Body of pancreas (tissue), 4 donors: ENCODE measurements at regions not wholly inside any gene's neighbourhood (a gene's known extent, or its start where the extent isn't known, plus 50 kb on each side); places are given as distances from the start of the nearest gene placed in this dataset.

Experiments
- ATAC-seq: fragments of 150-250 bp; one replicate; pipeline ENCODE4 v1.9.1; 2016
- DNase-seq, 4 donors: peaks; one replicate each; pipeline ENCODE4 v3.0.0-alpha.2; 2019
- H3K27ac ChIP-seq, 4 donors: fragments of 200-600 bp; sonication (generic); 1 replicate in 3 of 4; 2 replicates in 1 of 4; pipeline versions ENCODE4 v1.5.1 to v1.6.1; 2016 to 2019; ENCODE audit warnings: mild to moderate bottlenecking in 1 of 4, mixed read lengths in 1 of 4, moderate library complexity in 1 of 4
- H3K27me3 ChIP-seq, 2 donors: fragments of 200-600 bp; sonication (generic); one replicate each; pipeline ENCODE4 v1.6.0; 2016; ENCODE audit warnings: mild to moderate bottlenecking in 1 of 2
- H3K36me3 ChIP-seq, 2 donors: fragments of 200-600 bp; sonication (generic); replicated peaks in 1 of 2; 2 replicates each; pipeline ENCODE4 v1.5.1; 2016; ENCODE audit warnings: low read depth in 2 of 2; ENCODE audit not compliant: insufficient read depth in 1 of 2
- H3K4me1 ChIP-seq: fragments of 200-600 bp; sonication (generic); one replicate; pipeline ENCODE4 v1.6.0; 2016
- H3K4me3 ChIP-seq, 2 donors: fragments of 200-600 bp; sonication (generic); 1 replicate in 1 of 2; 2 replicates in 1 of 2; pipeline ENCODE4 v1.5.1; 2016 to 2019
- H3K9me3 ChIP-seq, 3 donors: fragments of 200-600 bp; sonication (generic); 1 replicate in 2 of 3; 2 replicates in 1 of 3; pipeline ENCODE4 v1.5.1; 2016
- CTCF ChIP-seq, 7 experiments: fragments of 450-650 bp in 4 of 7; fragments of 200-600 bp in 3 of 7; sonication (generic) in 3 of 7; IDR thresholded peaks; one replicate each; pipeline ENCODE4 v1.5.1; 2016 to 2019; ENCODE audit warnings: antibody characterized with exemption in 7 of 7
- POLR2A ChIP-seq, 3 donors: fragments of 450-650 bp; IDR thresholded peaks; one replicate each; pipeline ENCODE4 v1.6.1; 2016; ENCODE audit warnings: antibody characterized with exemption in 3 of 3, mild to moderate bottlenecking in 2 of 3
- WGBS, 2 donors: methylation state at CpG; one replicate each; pipeline ENCODE4 v1.1.5; 2017; 5-methylcytosine and 5-hydroxymethylcytosine counted together
- intact Hi-C: fragments of 100-400 bp; cut with DNase I; formaldehyde crosslinking; loops from one replicate; pipeline ENCODE4 v1.15.1; 2023

GRCh38 chr16:22973522-22973921 lies 159.6 kb downstream of the HS3ST2 start:
- H3K4me3 ChIP-seq = no peak overlapping the region
- DNase-seq (no peak), ATAC-seq (no peak)
- no peaks in the 10 kb centered on the region for H3K36me3 ChIP-seq
- intact Hi-C loops = no loop called here
- H3K9me3 ChIP-seq = no peaks in the 10 kb centered on the region
- no peaks in the 10 kb centered on the region for H3K4me1 ChIP-seq
- no peak for TF ChIP-seq POLR2A (IDR thresholded peaks at IDR 0.05)
- no peak for TF ChIP-seq CTCF (IDR thresholded peaks at IDR 0.05)
- H3K27ac ChIP-seq = no peak overlapping the region
- peaks cover 0 to 8% of the 10 kb centered on the region in 2 donors for H3K27me3 ChIP-seq

DNA sequence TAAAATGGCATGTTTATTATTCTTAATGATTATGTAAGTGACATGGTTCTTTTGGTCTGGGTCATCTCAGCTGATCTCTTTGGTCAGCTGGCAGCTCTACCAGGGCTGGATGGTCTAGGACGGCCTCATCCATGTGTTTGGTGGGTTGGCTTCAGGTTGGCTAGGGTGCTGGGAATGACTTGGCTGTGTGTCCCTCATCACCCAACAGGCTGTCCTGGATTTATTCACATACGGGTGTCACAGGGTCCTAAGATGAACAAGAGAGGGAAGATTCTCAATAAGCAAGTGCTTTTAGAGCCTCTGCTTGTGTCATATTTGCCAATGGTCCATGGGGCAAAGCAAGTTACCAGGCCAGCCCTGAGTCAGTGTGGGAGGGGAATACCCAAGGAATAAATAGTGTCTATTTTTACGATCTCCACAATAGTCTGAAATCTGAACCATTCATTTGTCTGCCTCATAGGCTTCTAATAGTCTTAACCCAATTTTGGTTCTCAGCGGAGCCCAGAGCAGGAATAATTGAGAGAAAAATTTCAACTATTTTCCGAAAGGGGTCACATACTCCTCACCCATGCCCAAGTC lies 157.5 kb downstream of the HS3ST2 start:
- no peak for ATAC-seq
- no peak for DNase-seq
- TF ChIP-seq CTCF (IDR thresholded peaks at IDR 0.05) (no peak), POLR2A (IDR thresholded peaks at IDR 0.05) (no peak)

DNA sequence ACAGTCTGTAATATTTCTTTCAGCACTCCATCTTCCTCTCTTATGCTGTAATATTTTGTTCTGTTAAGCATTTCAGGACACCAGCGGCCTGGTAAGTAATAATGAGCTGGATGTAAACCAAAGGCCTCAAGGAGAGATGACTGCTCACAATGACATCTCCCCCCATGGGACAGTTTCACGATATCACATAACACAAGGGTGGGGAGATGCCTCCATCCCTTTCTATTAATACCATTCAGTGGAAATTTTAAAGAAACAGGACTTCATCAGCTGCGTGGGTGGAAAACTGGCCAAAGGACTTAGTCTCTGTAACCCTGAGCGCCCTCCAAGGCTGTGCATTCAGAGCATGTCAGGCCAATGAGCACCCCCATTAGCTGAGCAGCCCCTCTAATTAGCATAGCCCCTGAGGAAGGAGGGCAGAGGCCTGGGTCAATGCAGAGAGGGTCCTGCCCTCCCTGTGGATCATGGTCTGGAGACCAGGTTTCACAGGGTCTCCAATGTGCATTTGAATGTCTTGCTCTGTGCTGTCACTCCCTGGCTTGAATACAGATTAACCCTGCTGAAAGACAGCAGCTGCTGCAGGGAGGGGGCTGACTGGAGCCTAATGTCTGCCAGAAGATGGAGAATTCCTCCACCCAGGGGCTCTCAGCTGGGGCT lies 156.4 kb downstream of the HS3ST2 start:
- 40 to 42% methylated on average over 4 of the region's 4 CpGs for WGBS, 2 donors
- H3K36me3 ChIP-seq = no peaks in the 10 kb centered on the region
- ATAC-seq = no peak
- intact Hi-C loops = no loop called here
- TF ChIP-seq POLR2A (IDR thresholded peaks at IDR 0.05) (no peak), CTCF (IDR thresholded peaks at IDR 0.05) (no peak)
- no peaks in the 10 kb centered on the region for H3K9me3 ChIP-seq
- no peak for DNase-seq
- H3K27me3 ChIP-seq = no peaks in the 10 kb centered on the region
- H3K4me3 ChIP-seq = no peak overlapping the region
- no peak overlapping the region for H3K27ac ChIP-seq
- no peaks in the 10 kb centered on the region for H3K4me1 ChIP-seq

More for the DNA sequence above, 157.5 kb downstream of the HS3ST2 start:
- Histone ChIP-seq H3K4me3 (no peak overlapping the region), H3K36me3 (no peaks in the 10 kb centered on the region), H3K27ac (no peak overlapping the region), H3K27me3 (peaks cover 0 to 4% of the 10 kb centered on the region in 2 donors), H3K9me3 (no peaks in the 10 kb centered on the region), H3K4me1 (no peaks in the 10 kb centered on the region)
- intact Hi-C loops = no loop called here
- 80 to 85% methylated on average over 5 of the region's 5 CpGs for WGBS, 2 donors

DNA sequence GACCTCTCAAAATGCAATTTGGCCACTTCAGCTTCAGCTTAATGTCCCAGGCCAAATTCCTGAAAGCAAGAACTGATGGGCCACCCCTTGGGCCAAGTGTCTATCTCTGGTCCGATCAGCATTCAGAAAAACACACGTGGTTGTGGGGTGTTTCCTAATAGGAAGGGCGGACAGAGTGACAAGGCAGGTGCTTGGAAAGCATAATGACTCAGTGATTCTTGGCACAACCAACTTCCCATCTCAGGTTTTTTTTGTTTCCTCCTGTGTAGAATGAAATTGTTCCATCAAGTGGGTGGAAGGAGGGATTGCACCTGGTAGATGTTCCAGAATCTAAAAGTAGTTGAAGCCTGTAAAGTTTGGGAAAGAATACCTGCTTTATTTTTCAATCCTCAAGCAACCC lies 155.6 kb downstream of the HS3ST2 start:
- no peaks in the 10 kb centered on the region for H3K9me3 ChIP-seq
- ATAC-seq = no peak
- H3K4me3 ChIP-seq = no peak overlapping the region
- intact Hi-C loops = no loop called here
- no peaks in the 10 kb centered on the region for H3K27me3 ChIP-seq
- no peaks in the 10 kb centered on the region for H3K4me1 ChIP-seq
- no peak for TF ChIP-seq POLR2A (IDR thresholded peaks at IDR 0.05)
- no peak for TF ChIP-seq CTCF (IDR thresholded peaks at IDR 0.05)
- no peak overlapping the region for H3K27ac ChIP-seq
- WGBS, 2 donors = 32 to 45% methylated on average over 3 of the region's 3 CpGs
- H3K36me3 ChIP-seq = no peaks in the 10 kb centered on the region
- no peak for DNase-seq

- H3K27ac ChIP-seq = no peak overlapping the region
- intact Hi-C loops = no loop called here
- no peaks in the 10 kb centered on the region for H3K36me3 ChIP-seq
- H3K9me3 ChIP-seq = no peaks in the 10 kb centered on the region
- TF ChIP-seq CTCF (IDR thresholded peaks at IDR 0.05) (no peak), POLR2A (IDR thresholded peaks at IDR 0.05) (no peak)
- no peak for ATAC-seq
- no peak overlapping the region for H3K4me3 ChIP-seq
- H3K4me1 ChIP-seq = no peaks in the 10 kb centered on the region
- WGBS, 2 donors = 30 to 32% methylated on average over 3 of the region's 3 CpGs
- no peaks in the 10 kb centered on the region for H3K27me3 ChIP-seq
- no peak for DNase-seq
These were observed 155.0 kb downstream of the HS3ST2 start for GRCh38 chr16:22968931-22969330.
